SK-N-SH treated with all-trans-retinoic acid at 6 μM for 48 hours (cell line): ENCODE measurements at regions not wholly inside any gene's neighbourhood (a gene's known extent, or its start where the extent isn't known, plus 50 kb on each side); places are given as distances from the start of the nearest gene placed in this dataset.

Experiments
- ARNTL ChIP-seq: fragments of 450-650 bp; formaldehyde crosslinking; IDR thresholded peaks from 2 replicates; pipeline ENCODE4 v1.5.0; 2020; ENCODE audit warnings: low read depth, mild to moderate bottlenecking, moderate library complexity, borderline replicate concordance
- CSDC2 ChIP-seq: fragments of 250-450 bp; sonication (Bioruptor Pico); IDR thresholded peaks from 2 replicates; pipeline ENCODE4 v1.5.0; 2020; ENCODE audit warnings: mild to moderate bottlenecking, moderate library complexity
- ESRRG ChIP-seq: fragments of 250-450 bp; sonication (Bioruptor Pico); IDR thresholded peaks from 2 replicates; pipeline ENCODE4 v1.6.1; 2021; ENCODE audit warnings: mild to moderate bottlenecking
- GLIS3 ChIP-seq: fragments of 250-450 bp; sonication (Bioruptor Pico); IDR thresholded peaks from 2 replicates; pipeline ENCODE4 v1.5.0; 2020; ENCODE audit warnings: mild to moderate bottlenecking, moderate library complexity
- RARB ChIP-seq: fragments of 250-450 bp; sonication (Bioruptor Pico); IDR thresholded peaks from 2 replicates; pipeline ENCODE4 v1.8.0; 2021; ENCODE audit warnings: mild to moderate bottlenecking, moderate library complexity
- TCF4 ChIP-seq: fragments of 250-450 bp; sonication (Bioruptor Pico); IDR thresholded peaks from 2 replicates; pipeline ENCODE4 v1.8.0; 2021; ENCODE audit warnings: mild to moderate bottlenecking, moderate library complexity, borderline replicate concordance
- ZC3H10 ChIP-seq: fragments of 250-450 bp; sonication (Bioruptor Pico); IDR thresholded peaks from 2 replicates; pipeline ENCODE4 v1.5.1; 2021; ENCODE audit warnings: mild to moderate bottlenecking, moderate library complexity
- ZFP3 ChIP-seq: fragments of 250-450 bp; sonication (Bioruptor Pico); IDR thresholded peaks from 2 replicates; pipeline ENCODE4 v1.5.0; 2020; ENCODE audit warnings: mild to moderate bottlenecking, moderate library complexity
- ZNF565 ChIP-seq: fragments of 450-650 bp; formaldehyde crosslinking; conservative IDR thresholded peaks from 2 replicates; pipeline ENCODE4 v1.5.0; 2020; ENCODE audit warnings: low read depth, mild to moderate bottlenecking, moderate library complexity
- ZNF8 ChIP-seq: fragments of 450-650 bp; formaldehyde crosslinking; IDR thresholded peaks from 2 replicates; pipeline ENCODE4 v1.5.0; 2020; ENCODE audit warnings: mild to moderate bottlenecking, moderate library complexity
- TF ChIP-seq, protein P1 (sequence below): fragments of 250-450 bp; sonication (Bioruptor Pico); IDR thresholded peaks from 2 replicates; pipeline ENCODE4 v1.8.0; 2020; ENCODE audit warnings: mild to moderate bottlenecking, moderate library complexity, borderline replicate concordance

DNA sequence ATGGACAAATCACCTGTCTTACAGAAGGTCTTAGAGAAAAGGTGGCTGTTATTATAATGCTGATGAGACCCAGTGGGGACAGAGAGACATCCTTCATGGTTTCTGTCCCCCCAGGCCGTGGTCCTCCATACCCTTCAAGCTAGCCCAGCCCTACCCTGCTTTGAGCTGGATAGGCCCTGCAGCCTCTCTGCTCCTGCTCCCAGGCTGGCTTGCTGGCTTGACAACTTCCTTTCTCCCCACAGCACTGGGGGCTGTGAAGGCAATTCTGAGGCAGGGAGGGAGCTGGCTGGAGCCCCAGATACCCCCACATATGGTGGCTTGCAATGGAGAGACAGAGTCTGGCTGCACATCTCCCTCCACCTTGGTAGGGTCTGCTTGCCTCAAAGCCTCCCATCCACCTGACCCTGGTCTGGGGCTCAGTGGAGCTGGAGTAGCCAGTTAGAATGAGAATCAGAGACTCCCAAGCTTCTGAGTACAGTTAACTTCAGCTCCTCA, 118.2 kb downstream of the PJA1 start:
- TF ChIP-seq TCF4 (CRISPR knock-in tag) (no peak), ARNTL (no peak), RARB (CRISPR knock-in tag) (no peak), GLIS3 (CRISPR knock-in tag) (no peak), ZNF565 (CRISPR knock-in tag) (no peak), ESRRG (CRISPR knock-in tag) (no peak), CSDC2 (CRISPR knock-in tag) (no peak), ZFP3 (no peak), ZC3H10 (CRISPR knock-in tag) (no peak), ZNF8 (CRISPR knock-in tag) (no peak)
- TF ChIP-seq, protein P1, sequence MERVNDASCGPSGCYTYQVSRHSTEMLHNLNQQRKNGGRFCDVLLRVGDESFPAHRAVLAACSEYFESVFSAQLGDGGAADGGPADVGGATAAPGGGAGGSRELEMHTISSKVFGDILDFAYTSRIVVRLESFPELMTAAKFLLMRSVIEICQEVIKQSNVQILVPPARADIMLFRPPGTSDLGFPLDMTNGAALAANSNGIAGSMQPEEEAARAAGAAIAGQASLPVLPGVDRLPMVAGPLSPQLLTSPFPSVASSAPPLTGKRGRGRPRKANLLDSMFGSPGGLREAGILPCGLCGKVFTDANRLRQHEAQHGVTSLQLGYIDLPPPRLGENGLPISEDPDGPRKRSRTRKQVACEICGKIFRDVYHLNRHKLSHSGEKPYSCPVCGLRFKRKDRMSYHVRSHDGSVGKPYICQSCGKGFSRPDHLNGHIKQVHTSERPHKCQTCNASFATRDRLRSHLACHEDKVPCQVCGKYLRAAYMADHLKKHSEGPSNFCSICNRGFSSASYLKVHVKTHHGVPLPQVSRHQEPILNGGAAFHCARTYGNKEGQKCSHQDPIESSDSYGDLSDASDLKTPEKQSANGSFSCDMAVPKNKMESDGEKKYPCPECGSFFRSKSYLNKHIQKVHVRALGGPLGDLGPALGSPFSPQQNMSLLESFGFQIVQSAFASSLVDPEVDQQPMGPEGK (CRISPR knock-in tag): no peak
